Natural killer cell (primary cell): ENCODE measurements at regions not wholly inside any gene's neighbourhood (a gene's known extent, or its start where the extent isn't known, plus 50 kb on each side); places are given as distances from the start of the nearest gene placed in this dataset.

Experiments used
- ATAC-seq, 3 donors: fragments of 150-1000 bp in 2 of 3; fragments of 200-7000 bp in 1 of 3; cut with Tn5 transposase; 1 replicate in 1 of 3; 2 replicates in 2 of 3; pipeline ENCODE4 v1.10.0; 2021; ENCODE audit warnings: mild to moderate bottlenecking in 2 of 3, moderate library complexity in 2 of 3
- DNase-seq, 2 donors: peaks; one replicate each; pipeline versions ENCODE4 v3.0.0 to v3.0.0-alpha.2; 2013 to 2021; ENCODE audit warnings: mixed read lengths in 1 of 2
- H3K27ac ChIP-seq: one replicate; pipeline ENCODE4 v1.5.1; 2013; ENCODE audit warnings: mild to moderate bottlenecking, low read length
- H3K27me3 ChIP-seq: one replicate; pipeline ENCODE4 v1.6.1; 2013; ENCODE audit warnings: low read length; ENCODE audit not compliant: control insufficient read depth, insufficient read depth
- H3K36me3 ChIP-seq: one replicate; pipeline ENCODE4 v1.6.1; 2013; ENCODE audit warnings: low read length; ENCODE audit not compliant: control insufficient read depth, insufficient read depth
- H3K4me1 ChIP-seq: one replicate; pipeline ENCODE4 v1.6.1; 2013; ENCODE audit warnings: low read length; ENCODE audit not compliant: control insufficient read depth, insufficient read depth
- H3K4me3 ChIP-seq: one replicate; pipeline ENCODE4 v1.5.1; 2013; ENCODE audit warnings: low read length
- H3K9me3 ChIP-seq: one replicate; pipeline ENCODE4 v1.6.1; 2013; ENCODE audit warnings: low read length; ENCODE audit not compliant: control insufficient read depth, insufficient read depth
- H3K27ac Mint-ChIP-seq, 2 donors: one replicate each; pipeline ENCODE4 v1.8.0; 2022; ENCODE audit warnings: mild to moderate bottlenecking in 2 of 2, mixed read lengths in 2 of 2, moderate library complexity in 1 of 2
- H3K27me3 Mint-ChIP-seq, 2 donors: one replicate each; pipeline ENCODE4 v1.8.0; 2022; ENCODE audit warnings: low read depth in 2 of 2, mixed read lengths in 2 of 2
- H3K36me3 Mint-ChIP-seq: one replicate; pipeline ENCODE4 v1.8.0; 2022; ENCODE audit warnings: mixed read lengths
- H3K4me1 Mint-ChIP-seq, 2 donors: one replicate each; pipeline ENCODE4 v1.8.0; 2022; ENCODE audit warnings: mixed read lengths in 2 of 2
- H3K4me3 Mint-ChIP-seq: one replicate; pipeline ENCODE4 v1.8.0; 2022; ENCODE audit warnings: mild to moderate bottlenecking, moderate library complexity, mixed read lengths
- H3K9me3 Mint-ChIP-seq, 2 donors: one replicate each; pipeline ENCODE4 v1.8.0; 2022; ENCODE audit warnings: mixed read lengths in 2 of 2
- CTCF ChIP-seq: fragments of 200-600 bp; IDR thresholded peaks from one replicate; pipeline ENCODE4 v1.8.0; 2022; ENCODE audit warnings: antibody characterized with exemption
- WGBS: methylation state at CpG from one replicate; pipeline ENCODE4 v1.1.7; 2013; ENCODE audit warnings: missing lambda C conversion rate; ENCODE audit not compliant: insufficient coverage; 5-methylcytosine and 5-hydroxymethylcytosine counted together
- intact Hi-C: fragments of 100-400 bp; cut with micrococcal nuclease; formaldehyde crosslinking; loops from one replicate; pipeline ENCODE4 v1.14.2; 2022

DNA sequence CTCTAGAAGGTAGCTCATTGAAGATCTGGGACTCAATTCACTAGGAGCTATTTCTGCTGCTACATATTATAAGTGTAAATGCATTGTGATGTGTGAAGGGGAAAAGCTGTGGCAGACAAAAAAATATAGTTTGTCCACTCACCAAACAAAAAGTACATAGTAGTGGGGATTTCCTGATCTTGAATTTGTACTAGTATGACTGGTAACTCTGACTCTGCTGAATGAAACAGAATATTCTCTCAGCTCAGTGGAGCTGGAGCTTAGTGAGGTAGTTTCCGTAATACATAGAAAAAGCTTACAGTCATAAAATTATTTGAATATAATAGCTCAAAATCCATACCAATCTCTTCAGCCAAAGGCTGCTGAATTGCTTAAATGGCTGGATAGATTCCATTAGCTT lies 455.6 kb upstream of the CD180 start:
- no peaks in the 10 kb centered on the region for H3K9me3 ChIP-seq
- intact Hi-C loops, result no loop called here
- no peak for TF ChIP-seq CTCF
- no CpG with 5 or more reads among the region's 1 CpG for WGBS
- H3K27me3 Mint-ChIP-seq, result no peaks in the 10 kb centered on the region
- no peak for ATAC-seq
- no peaks in the 10 kb centered on the region for H3K36me3 Mint-ChIP-seq
- no peaks in the 10 kb centered on the region for H3K36me3 ChIP-seq
- no peak overlapping the region for H3K27ac Mint-ChIP-seq
- H3K4me3 ChIP-seq, result no peak overlapping the region
- no peak for DNase-seq
- H3K4me1 ChIP-seq, result no peaks in the 10 kb centered on the region
- no peaks in the 10 kb centered on the region for H3K9me3 Mint-ChIP-seq
- H3K27ac ChIP-seq, result no peak overlapping the region
- no peak overlapping the region for H3K4me3 Mint-ChIP-seq
- H3K27me3 ChIP-seq, result no peaks in the 10 kb centered on the region
- peaks cover 6 to 8% of the 10 kb centered on the region in 2 donors for H3K4me1 Mint-ChIP-seq

DNA sequence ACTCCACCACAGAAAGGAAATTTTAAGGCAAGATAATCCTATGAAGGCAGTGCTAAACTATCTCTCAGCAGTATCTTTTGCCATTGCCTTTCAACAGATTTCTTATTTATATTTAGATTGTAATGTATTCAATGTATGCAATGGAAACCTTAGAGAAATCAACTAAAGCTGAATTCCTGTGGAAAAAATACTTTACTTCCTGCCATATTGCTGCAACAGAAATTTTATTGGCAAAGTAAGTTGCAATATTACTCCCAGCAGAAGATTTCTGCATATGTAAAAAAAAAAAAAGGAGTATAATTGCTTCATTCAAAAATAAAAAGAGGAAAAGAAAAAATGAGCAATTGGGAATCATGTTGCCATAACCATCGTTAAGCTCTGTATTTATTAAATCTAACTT lies 454.6 kb upstream of the CD180 start:
- WGBS, result no CpG with 5 or more reads among the region's 1 CpG
- peaks cover 6 to 12% of the 10 kb centered on the region in 2 donors for H3K4me1 Mint-ChIP-seq

DNA sequence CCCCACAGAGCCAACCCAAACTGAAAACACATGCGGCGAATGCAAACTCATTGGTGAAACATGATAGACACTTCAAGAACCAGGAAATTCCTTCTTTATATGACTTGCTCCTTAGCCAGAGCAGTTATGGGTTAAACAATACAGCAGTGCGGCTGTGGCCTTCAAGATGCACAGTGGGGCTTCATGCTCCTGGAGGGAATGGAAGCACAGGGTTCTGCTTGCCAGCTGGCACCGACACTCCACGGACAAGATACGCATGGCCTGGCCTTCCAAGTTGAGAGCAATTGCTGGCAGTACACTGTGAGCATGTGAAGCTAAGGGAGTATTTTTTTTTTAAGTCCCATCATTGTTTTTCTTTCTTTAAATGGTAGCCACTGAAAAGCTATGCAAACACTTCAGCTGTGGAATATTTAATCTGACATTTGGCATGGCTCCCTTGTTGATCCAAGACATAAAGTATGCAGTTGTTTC lies 451.6 kb upstream of the CD180 start:
- H3K36me3 Mint-ChIP-seq, result no peaks in the 10 kb centered on the region
- H3K9me3 Mint-ChIP-seq, result no peaks in the 10 kb centered on the region
- H3K27me3 Mint-ChIP-seq, result no peaks in the 10 kb centered on the region
- intact Hi-C loops, result no loop called here
- H3K27me3 ChIP-seq, result no peaks in the 10 kb centered on the region
- H3K9me3 ChIP-seq, result peaks cover 6% of the 10 kb centered on the region
- no peak for TF ChIP-seq CTCF
- ATAC-seq (no peak), DNase-seq (no peak)
- H3K27ac Mint-ChIP-seq, result no peak overlapping the region
- WGBS, result 97% methylated on average over 6 of the region's 6 CpGs
- H3K4me3 ChIP-seq, result no peak overlapping the region
- no peak overlapping the region for H3K27ac ChIP-seq
- no peaks in the 10 kb centered on the region for H3K36me3 ChIP-seq
- H3K4me1 ChIP-seq, result no peaks in the 10 kb centered on the region
- H3K4me3 Mint-ChIP-seq, result no peak overlapping the region
- peaks cover 6 to 15% of the 10 kb centered on the region in 2 donors for H3K4me1 Mint-ChIP-seq

More for the DNA sequence above, 454.6 kb upstream of the CD180 start:
- TF ChIP-seq CTCF, result no peak
- Mint-ChIP-seq H3K27me3 (no peaks in the 10 kb centered on the region), H3K4me3 (no peak overlapping the region), H3K27ac (no peak overlapping the region), H3K36me3 (no peaks in the 10 kb centered on the region), H3K9me3 (no peaks in the 10 kb centered on the region)
- Histone ChIP-seq H3K4me1 (no peaks in the 10 kb centered on the region), H3K27ac (no peak overlapping the region), H3K9me3 (no peaks in the 10 kb centered on the region), H3K27me3 (no peaks in the 10 kb centered on the region), H3K4me3 (no peak overlapping the region), H3K36me3 (no peaks in the 10 kb centered on the region)
- ATAC-seq (no peak), DNase-seq (no peak)
- intact Hi-C loops, result no loop called here

DNA sequence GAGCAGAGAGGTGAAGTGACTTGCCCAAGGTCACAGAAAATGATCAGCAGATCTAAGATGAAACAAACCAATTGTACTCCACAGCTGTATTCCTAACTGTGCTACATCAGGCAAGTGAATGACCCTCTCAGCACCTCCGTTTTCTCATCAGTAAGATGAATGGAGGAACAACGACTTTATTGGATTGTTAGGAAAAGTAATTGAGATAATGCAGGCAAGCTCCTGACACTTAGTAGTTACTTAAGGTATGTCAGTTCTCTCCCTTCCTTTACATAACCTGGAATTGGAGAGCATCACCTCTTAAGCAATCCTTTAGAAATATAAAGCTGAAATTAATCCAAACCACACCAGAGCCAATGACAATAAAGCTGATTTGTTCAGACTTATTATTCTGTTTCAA lies 451.2 kb upstream of the CD180 start:
- intact Hi-C loops, result no loop called here
- Mint-ChIP-seq H3K4me1 (peaks cover 6 to 15% of the 10 kb centered on the region in 2 donors), H3K4me3 (no peak overlapping the region), H3K27ac (no peak overlapping the region), H3K36me3 (no peaks in the 10 kb centered on the region), H3K9me3 (no peaks in the 10 kb centered on the region), H3K27me3 (no peaks in the 10 kb centered on the region)
- H3K27me3 ChIP-seq, result no peaks in the 10 kb centered on the region
- peaks cover 6% of the 10 kb centered on the region for H3K9me3 ChIP-seq
- DNase-seq, result no peak
- H3K4me3 ChIP-seq, result no peak overlapping the region
- no CpG with 5 or more reads among the region's 2 CpGs for WGBS
- no peaks in the 10 kb centered on the region for H3K4me1 ChIP-seq
- no peak overlapping the region for H3K27ac ChIP-seq
- TF ChIP-seq CTCF, result no peak
- no peaks in the 10 kb centered on the region for H3K36me3 ChIP-seq
- no peak for ATAC-seq
